CD4-positive, alpha-beta T cell treated with Interleukin-17A for 4 hours (primary cell): ENCODE measurements at regions not wholly inside any gene's neighbourhood (a gene's known extent, or its start where the extent isn't known, plus 50 kb on each side); places are given as distances from the start of the nearest gene placed in this dataset.

ENCODE experiments used
- DNase-seq: peaks from one replicate; pipeline ENCODE4 v3.0.0-alpha.2; 2020; ENCODE audit warnings: mixed read lengths

- DNase-seq, result no peak
These were observed 178.1 kb upstream of the DDHD1 start for GRCh38 chr14:53331247-53331646.

DNA sequence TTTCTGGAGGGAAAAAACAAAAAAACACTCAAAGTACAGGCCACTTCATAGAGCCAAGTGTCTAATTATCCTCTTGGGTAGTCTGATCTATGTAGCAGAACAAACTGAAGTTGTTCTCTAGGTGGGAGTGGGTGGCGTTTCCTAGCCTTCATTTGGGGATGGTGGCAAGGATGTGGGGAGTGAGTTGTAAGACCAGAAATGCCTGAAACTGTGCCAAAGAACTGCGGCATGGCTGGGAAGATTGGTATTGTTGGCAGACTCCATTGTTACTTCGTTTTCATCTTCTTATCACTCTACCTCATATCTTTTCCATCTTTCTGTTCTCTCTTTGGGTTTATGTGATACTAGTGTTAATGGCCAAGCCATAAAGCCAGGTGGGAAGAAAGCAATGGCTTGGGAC is 177.3 kb upstream of the DDHD1 start:
- no peak for DNase-seq

- DNase-seq, result no peak
These were observed 175.7 kb upstream of the DDHD1 start for GRCh38 chr14:53328841-53329240.

- no peak for DNase-seq
These were observed 174.6 kb upstream of the DDHD1 start for GRCh38 chr14:53327716-53328115.

DNA sequence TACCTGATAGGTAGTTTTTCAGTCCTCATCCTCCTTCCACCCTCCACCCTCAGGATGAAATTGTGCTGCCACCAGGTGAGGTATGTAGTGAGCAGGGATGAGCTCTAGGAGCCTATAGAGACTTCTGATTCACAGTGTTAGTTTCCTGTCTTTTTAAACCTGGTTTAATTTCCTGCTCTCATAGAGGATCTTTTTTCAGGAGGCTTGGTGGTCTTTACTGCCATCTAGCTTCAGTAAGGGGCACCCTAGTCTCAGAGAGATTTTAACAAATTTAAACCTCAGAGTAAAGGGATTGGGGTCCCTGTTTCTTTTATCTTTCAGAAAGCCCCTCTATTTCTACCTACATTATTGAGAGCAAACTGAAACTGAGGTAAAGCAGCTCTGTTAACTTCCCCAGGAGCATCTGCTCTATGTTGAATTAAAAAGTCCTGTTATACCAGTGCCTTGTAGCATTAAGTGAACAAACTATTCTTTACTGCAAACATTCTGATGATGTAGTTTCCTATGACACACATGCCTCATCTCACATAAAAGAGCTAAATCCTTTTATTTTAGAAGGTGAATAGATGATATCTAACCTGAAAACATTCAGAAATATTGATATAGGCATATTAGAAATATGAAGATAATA is 172.2 kb upstream of the DDHD1 start:
- no peak for DNase-seq

GRCh38 chr14:53316504-53316903 is 163.4 kb upstream of the DDHD1 start:
- DNase-seq, result no peak

- DNase-seq, result no peak
These were observed 157.3 kb upstream of the DDHD1 start for GRCh38 chr14:53310412-53310811.

- no peak for DNase-seq
These were observed 153.8 kb upstream of the DDHD1 start for GRCh38 chr14:53306911-53307310.

DNA sequence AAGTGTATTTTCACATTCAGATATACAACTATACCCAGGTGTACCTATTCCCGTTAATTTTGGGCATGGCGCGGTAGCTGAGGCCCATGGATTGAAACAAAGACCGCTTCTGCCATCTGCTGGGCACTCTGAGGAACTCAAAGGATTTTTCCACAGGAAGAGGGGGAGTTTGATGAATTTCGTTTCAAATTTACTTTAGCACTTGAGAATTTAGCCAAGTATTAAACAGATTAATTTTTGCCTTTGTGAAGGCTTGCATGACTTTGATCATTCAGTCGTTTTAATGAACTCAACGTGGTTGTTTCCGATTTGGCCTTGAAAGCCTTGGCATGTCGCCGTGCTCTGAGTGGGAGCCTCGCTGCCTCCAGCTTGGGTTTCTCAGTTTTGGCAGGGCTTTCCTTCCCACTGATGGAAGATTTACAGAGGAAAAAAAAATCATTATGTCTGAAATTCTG is 153.2 kb upstream of the DDHD1 start:
- DNase-seq, result peak; percentile 48

GRCh38 chr14:53304726-53305381 is 151.7 kb upstream of the DDHD1 start:
- DNase-seq, result no peak

- peak; percentile 39 for DNase-seq
These were observed 143.0 kb upstream of the DDHD1 start for GRCh38 chr14:53295985-53296582.

DNA sequence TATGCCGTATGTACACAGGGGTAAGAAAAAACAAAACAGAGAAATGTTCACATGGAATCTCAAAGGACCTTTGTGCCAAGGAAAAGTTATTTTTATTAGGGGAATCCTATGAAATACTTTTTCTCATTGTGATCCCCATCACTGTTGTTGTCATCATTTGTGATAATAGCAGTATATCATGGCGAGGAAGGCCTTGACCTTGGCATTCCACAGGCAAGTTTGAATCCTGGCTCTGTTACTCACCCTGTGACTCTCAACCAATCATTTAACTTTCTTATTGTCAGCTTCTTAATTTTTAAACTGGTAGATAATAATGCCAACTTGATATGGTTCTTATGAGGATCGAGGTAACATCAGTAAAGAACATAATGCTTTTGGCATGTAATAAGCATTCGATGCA is 142.2 kb upstream of the DDHD1 start:
- DNase-seq, result no peak

- no peak for DNase-seq
These were observed 133.2 kb upstream of the DDHD1 start for GRCh38 chr14:53286301-53286700.

DNA sequence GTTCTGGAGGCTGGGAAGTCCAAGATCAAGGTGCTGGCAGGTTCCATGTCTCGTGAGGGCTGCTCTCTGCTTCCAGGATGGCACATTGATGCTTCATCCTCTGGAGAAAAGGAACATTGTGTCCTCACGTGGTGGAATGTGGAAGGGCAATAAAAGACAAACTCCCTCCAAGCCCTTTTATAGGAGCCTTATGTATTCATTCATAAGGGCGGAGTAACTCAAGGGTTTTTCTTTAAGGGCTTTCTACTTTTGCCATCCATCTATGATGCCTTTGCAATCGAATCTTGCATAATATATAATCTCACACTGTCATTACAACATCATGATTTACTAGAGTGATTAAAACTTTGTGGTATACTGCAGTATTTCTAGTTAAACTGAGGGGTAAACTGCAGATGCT is 132.7 kb upstream of the DDHD1 start:
- no peak for DNase-seq

- no peak for DNase-seq
These were observed 131.9 kb upstream of the DDHD1 start for GRCh38 chr14:53285064-53285463.

- no peak for DNase-seq
These were observed 125.7 kb upstream of the DDHD1 start for GRCh38 chr14:53278602-53279506.

DNA sequence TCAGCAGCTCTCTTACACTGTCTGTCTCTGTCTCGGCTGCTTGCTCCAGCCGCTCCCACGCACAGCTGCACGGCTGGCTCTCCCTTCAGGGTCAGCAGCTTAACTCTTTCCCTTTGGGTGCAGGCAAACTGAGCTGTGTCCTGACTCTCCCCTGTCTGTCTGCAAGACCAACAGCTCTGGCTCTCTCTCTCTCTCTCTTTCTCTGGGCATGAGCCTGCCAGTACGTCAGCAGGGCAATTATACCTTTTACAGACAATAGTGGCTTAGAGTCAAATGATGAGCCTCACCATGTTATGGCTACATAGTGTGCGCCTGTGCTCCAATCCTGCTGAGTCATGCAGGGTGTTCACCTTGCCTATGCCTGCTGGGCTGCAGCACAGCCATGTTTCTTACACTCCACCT is 120.5 kb upstream of the DDHD1 start:
- no peak for DNase-seq

- no peak for DNase-seq
These were observed 111.9 kb upstream of the DDHD1 start for GRCh38 chr14:53265025-53265424.

GRCh38 chr14:53260928-53261327 is 107.8 kb upstream of the DDHD1 start:
- DNase-seq, result no peak

- DNase-seq, result no peak
These were observed 107.2 kb upstream of the DDHD1 start for GRCh38 chr14:53260286-53260685.

- DNase-seq, result no peak
These were observed 99.0 kb upstream of the DDHD1 start for GRCh38 chr14:53252141-53252540.

DNA sequence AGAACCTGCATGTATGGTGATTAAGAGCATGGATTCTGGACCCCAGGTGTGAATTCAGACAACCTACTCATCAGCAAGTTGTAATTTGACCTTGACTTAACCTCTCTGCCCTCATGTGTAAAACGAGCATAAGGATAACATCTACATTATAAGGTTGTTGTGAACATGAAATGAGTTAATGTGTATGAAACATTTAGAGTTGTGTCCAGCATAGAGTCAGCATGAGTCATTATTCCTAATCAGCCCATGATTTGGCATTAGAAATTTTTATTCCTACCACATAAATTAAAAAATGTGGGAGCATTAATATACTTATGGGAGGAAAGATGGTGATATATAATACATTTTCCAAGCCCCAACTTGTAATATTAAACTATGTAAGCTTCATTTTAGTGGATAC is 95.9 kb upstream of the DDHD1 start:
- no peak for DNase-seq

DNA sequence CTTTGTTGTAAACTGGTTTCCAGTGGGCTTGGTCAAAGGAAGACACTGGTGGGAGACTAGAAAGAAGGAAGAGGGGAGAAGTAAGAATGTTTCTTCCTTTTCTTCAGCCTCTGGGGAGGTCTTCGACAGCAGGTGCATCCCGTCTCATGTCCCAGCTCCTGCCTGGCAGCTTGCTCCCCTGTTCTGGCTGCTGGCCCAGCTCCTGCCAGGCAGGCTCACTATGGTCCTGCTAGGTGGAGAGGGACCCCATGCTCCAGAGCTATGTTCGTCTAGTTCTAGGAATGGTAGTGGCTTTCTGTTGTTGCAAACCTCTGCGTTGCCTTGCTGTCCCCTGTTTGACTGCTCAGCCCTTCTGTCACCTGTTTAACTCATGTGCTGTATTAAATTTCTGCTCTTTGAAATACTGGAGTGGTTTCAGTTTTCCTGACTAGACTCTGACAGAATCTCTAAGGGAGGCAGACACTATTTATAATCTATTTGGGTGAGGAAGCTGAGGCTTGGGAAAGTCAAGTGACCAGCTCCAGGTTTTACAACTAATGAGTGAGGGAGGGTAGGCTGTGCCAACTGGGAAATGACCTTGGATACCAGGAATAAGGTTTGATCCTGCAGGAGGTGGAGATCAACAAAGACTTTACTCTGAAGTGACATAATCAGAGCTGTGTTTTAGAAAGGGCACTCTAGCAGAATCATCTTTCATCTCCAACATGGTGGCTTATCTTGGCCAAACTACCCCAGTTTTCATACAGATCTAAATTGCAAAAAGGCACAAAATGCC is 94.7 kb upstream of the DDHD1 start:
- no peak for DNase-seq
